Type B pancreatic cell (in vitro differentiated cells): ENCODE measurements at regions not wholly inside any gene's neighbourhood (a gene's known extent, or its start where the extent isn't known, plus 50 kb on each side); places are given as distances from the start of the nearest gene placed in this dataset.

ENCODE experiments used
- DNase-seq: peaks from one replicate; pipeline ENCODE4 v3.0.0; 2021; ENCODE audit warnings: mixed read lengths; ENCODE audit not compliant: unreplicated experiment; ENCODE audit errors: extremely low spot score
- H3K27ac Mint-ChIP-seq: 2 replicates; pipeline ENCODE4 v1.8.0; 2021; ENCODE audit warnings: mild to moderate bottlenecking, mixed read lengths
- H3K27me3 Mint-ChIP-seq: 2 replicates; pipeline ENCODE4 v1.8.0; 2021; ENCODE audit warnings: mixed read lengths
- H3K36me3 Mint-ChIP-seq: 2 replicates; pipeline ENCODE4 v1.8.0; 2021; ENCODE audit warnings: mixed read lengths
- H3K4me1 Mint-ChIP-seq: one replicate; pipeline ENCODE4 v1.8.0; 2021; ENCODE audit warnings: mixed read lengths; ENCODE audit not compliant: unreplicated experiment
- H3K4me3 Mint-ChIP-seq: 2 replicates; pipeline ENCODE4 v1.8.0; 2021; ENCODE audit warnings: mild to moderate bottlenecking, mixed read lengths
- H3K9me3 Mint-ChIP-seq: 2 replicates; pipeline ENCODE4 v1.8.0; 2021; ENCODE audit warnings: mixed read lengths
- TF ChIP-seq, protein P1 (sequence below): fragments of 200-600 bp; sonication (generic); conservative IDR thresholded peaks from 2 replicates; pipeline ENCODE4 v1.5.0; 2021; ENCODE audit warnings: antibody characterized with exemption, mild to moderate bottlenecking

DNA sequence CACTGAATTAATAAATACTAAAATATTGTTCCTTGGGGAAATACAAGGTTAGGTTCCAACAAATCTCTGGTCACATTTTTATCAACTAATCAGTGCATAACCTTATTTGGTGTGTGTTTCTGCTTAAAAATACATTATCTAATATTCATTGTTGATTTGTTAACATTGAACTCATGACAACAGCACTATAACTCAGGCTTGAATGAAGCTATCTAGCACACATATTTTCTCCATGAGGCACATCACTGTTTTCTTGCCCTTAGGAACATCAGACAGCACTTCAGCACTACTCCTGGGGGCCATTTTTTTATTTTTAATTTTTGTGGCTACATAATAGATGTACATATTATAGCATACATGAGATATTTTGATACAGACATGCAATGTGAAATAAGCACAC, 277.2 kb upstream of the NT5E start:
- Mint-ChIP-seq H3K4me3 (no peak overlapping the region), H3K36me3 (no peaks in the 10 kb centered on the region), H3K27me3 (no peaks in the 10 kb centered on the region)

DNA sequence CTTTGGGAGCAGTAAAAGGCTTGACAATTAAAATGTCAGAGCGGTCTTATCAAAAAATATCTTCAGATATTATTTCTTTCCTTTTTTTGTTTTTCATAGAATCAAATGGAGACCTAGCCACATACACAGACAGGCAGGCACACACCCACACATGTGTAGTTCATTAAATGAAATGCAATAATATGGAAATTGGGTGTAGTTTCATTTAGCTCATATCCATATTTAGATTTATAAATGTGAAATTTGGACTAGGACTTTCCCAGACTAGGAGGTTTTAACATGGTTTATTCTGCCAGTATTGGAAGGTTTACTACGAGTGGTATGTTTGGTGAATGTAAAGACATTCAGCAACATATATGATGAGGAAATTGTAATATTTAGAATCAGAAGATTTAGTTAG, 277.7 kb upstream of the NT5E start:
- H3K27me3 Mint-ChIP-seq = no peaks in the 10 kb centered on the region
- H3K4me1 Mint-ChIP-seq = no peaks in the 10 kb centered on the region
- no peaks in the 10 kb centered on the region for H3K36me3 Mint-ChIP-seq

More for the DNA sequence above, 277.2 kb upstream of the NT5E start:
- Mint-ChIP-seq H3K9me3 (no peaks in the 10 kb centered on the region), H3K4me1 (no peaks in the 10 kb centered on the region), H3K27ac (no peak overlapping the region)
- DNase-seq = no peak
- TF ChIP-seq, protein P1, sequence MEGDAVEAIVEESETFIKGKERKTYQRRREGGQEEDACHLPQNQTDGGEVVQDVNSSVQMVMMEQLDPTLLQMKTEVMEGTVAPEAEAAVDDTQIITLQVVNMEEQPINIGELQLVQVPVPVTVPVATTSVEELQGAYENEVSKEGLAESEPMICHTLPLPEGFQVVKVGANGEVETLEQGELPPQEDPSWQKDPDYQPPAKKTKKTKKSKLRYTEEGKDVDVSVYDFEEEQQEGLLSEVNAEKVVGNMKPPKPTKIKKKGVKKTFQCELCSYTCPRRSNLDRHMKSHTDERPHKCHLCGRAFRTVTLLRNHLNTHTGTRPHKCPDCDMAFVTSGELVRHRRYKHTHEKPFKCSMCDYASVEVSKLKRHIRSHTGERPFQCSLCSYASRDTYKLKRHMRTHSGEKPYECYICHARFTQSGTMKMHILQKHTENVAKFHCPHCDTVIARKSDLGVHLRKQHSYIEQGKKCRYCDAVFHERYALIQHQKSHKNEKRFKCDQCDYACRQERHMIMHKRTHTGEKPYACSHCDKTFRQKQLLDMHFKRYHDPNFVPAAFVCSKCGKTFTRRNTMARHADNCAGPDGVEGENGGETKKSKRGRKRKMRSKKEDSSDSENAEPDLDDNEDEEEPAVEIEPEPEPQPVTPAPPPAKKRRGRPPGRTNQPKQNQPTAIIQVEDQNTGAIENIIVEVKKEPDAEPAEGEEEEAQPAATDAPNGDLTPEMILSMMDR = no peak

DNA sequence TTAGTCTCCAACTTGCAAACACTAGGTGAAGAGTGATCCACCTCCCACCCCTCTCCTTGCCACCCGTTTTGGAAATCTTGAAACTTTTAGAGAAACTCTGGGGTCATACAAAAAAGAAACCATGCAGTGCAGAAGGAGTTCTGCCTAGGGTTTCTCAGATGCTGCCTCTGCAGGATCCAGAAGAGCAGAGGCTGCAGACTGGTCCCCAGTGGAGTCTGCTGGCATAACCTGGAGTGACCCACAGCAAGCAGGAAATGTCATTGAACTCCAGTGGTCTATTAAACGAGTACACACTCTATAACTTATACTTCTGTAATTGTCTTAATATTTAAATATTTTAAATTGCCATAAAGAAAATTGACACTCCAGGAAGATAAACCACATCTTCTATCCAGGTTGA, 280.7 kb upstream of the NT5E start:
- H3K27me3 Mint-ChIP-seq = no peaks in the 10 kb centered on the region
- no peaks in the 10 kb centered on the region for H3K4me1 Mint-ChIP-seq
- H3K36me3 Mint-ChIP-seq = no peaks in the 10 kb centered on the region
- no peak for DNase-seq
- H3K9me3 Mint-ChIP-seq = no peaks in the 10 kb centered on the region
- no peak overlapping the region for H3K27ac Mint-ChIP-seq
- TF ChIP-seq, protein P1 = no peak
- H3K4me3 Mint-ChIP-seq = no peak overlapping the region

More for the DNA sequence above, 277.7 kb upstream of the NT5E start:
- TF ChIP-seq, protein P1 = no peak
- Mint-ChIP-seq H3K9me3 (no peaks in the 10 kb centered on the region), H3K27ac (no peak overlapping the region), H3K4me3 (no peak overlapping the region)
- DNase-seq = no peak

DNA sequence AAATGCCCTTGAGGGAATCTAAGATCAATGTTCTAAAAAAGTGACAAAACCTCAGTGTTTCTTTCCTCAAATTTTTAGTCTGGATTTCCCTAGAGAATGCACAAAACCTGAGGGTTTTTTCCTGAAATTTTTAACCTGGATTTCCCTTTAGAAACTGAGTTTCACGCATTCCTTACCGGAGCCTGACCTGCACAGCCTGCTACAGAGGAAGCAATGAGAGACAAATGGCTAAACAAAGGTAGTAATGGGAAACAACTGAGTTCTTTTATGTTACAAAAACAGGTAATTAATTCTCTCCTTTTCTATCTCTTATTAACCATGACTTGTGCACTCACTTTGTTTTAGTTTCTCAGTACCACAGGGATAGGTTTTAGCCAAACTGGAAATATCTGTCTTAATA, 281.7 kb upstream of the NT5E start:
- Mint-ChIP-seq H3K9me3 (no peaks in the 10 kb centered on the region), H3K36me3 (no peaks in the 10 kb centered on the region), H3K27me3 (no peaks in the 10 kb centered on the region), H3K27ac (no peak overlapping the region), H3K4me3 (no peak overlapping the region), H3K4me1 (no peaks in the 10 kb centered on the region)
- TF ChIP-seq, protein P1 = no peak
- no peak for DNase-seq

DNA sequence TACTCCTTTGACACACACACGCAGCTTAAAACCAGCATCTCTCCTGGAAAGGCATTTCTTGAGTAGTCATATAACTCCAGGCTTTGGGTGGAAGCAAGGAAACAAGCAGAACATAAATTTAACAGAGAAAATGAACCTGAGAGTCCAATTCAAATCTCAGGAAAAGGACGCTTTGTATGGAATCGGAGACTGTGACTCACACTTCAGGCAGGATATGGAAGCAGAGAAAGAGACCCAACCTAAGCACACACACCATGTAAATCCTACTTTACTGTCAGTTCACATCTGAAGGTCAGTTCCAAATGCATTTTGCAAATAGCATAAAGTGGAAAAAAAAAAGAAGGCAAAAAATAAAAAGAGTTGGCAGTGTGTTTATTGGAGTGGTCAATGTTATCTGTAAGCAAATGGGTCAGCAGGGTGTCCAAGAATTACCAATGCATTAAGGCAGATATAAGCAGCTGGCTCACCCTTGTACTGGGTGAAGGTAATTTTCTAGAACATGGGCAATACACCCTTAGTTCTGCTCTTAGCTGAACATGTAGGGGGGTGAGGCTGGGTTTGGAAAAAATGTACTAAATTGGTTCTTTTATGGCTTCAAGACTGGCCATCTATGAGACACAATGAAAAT, 283.7 kb upstream of the NT5E start:
- no peaks in the 10 kb centered on the region for H3K4me1 Mint-ChIP-seq
- TF ChIP-seq, protein P1 = no peak
- no peak overlapping the region for H3K27ac Mint-ChIP-seq
- no peaks in the 10 kb centered on the region for H3K9me3 Mint-ChIP-seq
- H3K36me3 Mint-ChIP-seq = no peaks in the 10 kb centered on the region
- DNase-seq = no peak
- H3K4me3 Mint-ChIP-seq = no peak overlapping the region
- H3K27me3 Mint-ChIP-seq = no peaks in the 10 kb centered on the region
